ENCODE measurements at regions not wholly inside any gene's neighbourhood (a gene's known extent, or its start where the extent isn't known, plus 50 kb on each side); places are given as distances from the start of the nearest gene placed in this dataset.

GRCh38 chr13:108439556-108439955 is 170.0 kb downstream of the TNFSF13B start:
- DNase-seq, result peak; percentile 30

- DNase-seq, result no peak
Observed at GRCh38 chr13:108444448-108444847, 174.9 kb downstream of the TNFSF13B start.

- DNase-seq, result no peak
Observed at GRCh38 chr13:108448891-108449290, 179.4 kb downstream of the TNFSF13B start.

- DNase-seq, result no peak
Observed at GRCh38 chr13:108451121-108451520, 178.3 kb upstream of the MYO16 start.

GRCh38 chr13:108455320-108455719 is 174.1 kb upstream of the MYO16 start:
- DNase-seq, result no peak

- DNase-seq, result no peak
Observed at GRCh38 chr13:108460043-108460442, 169.4 kb upstream of the MYO16 start.

GRCh38 chr13:108460746-108461145 is 168.7 kb upstream of the MYO16 start:
- DNase-seq, result no peak

GRCh38 chr13:108463340-108463739 is 166.1 kb upstream of the MYO16 start:
- DNase-seq, result peak; percentile 8

GRCh38 chr13:108470921-108471320 is 158.5 kb upstream of the MYO16 start:
- DNase-seq, result no peak

GRCh38 chr13:108475181-108475580 is 154.2 kb upstream of the MYO16 start:
- DNase-seq, result no peak

- DNase-seq, result no peak
Observed at GRCh38 chr13:108477376-108477775, 152.0 kb upstream of the MYO16 start.

GRCh38 chr13:108478179-108478578 is 151.2 kb upstream of the MYO16 start:
- no peak for DNase-seq

GRCh38 chr13:108483981-108484380 is 145.4 kb upstream of the MYO16 start:
- DNase-seq, result no peak

GRCh38 chr13:108486096-108486495 is 143.3 kb upstream of the MYO16 start:
- DNase-seq, result no peak

GRCh38 chr13:108494991-108495645 is 134.3 kb upstream of the MYO16 start:
- DNase-seq, result peak; percentile 35

GRCh38 chr13:108495646-108496361 is 133.6 kb upstream of the MYO16 start:
- DNase-seq, result peak; percentile 47

- no peak for DNase-seq
Observed at GRCh38 chr13:108496362-108497210, 132.8 kb upstream of the MYO16 start.

GRCh38 chr13:108500711-108501110 is 128.7 kb upstream of the MYO16 start:
- no peak for DNase-seq

GRCh38 chr13:108508263-108508662 is 121.1 kb upstream of the MYO16 start:
- DNase-seq, result peak; percentile 48

GRCh38 chr13:108525827-108526226 is 103.6 kb upstream of the MYO16 start:
- DNase-seq, result peak; percentile 21

GRCh38 chr13:108526286-108526685 is 103.1 kb upstream of the MYO16 start:
- DNase-seq, result no peak

- peak; percentile 52 for DNase-seq
Observed at GRCh38 chr13:108527844-108528243, 101.6 kb upstream of the MYO16 start.

GRCh38 chr13:108528303-108528702 is 101.1 kb upstream of the MYO16 start:
- DNase-seq, result no peak

- peak; percentile 42 for DNase-seq
Observed at GRCh38 chr13:108533842-108534241, 95.6 kb upstream of the MYO16 start.
